ENCODE measurements at regions not wholly inside any gene's neighbourhood (a gene's known extent, or its start where the extent isn't known, plus 50 kb on each side); places are given as distances from the start of the nearest gene placed in this dataset.

DNA sequence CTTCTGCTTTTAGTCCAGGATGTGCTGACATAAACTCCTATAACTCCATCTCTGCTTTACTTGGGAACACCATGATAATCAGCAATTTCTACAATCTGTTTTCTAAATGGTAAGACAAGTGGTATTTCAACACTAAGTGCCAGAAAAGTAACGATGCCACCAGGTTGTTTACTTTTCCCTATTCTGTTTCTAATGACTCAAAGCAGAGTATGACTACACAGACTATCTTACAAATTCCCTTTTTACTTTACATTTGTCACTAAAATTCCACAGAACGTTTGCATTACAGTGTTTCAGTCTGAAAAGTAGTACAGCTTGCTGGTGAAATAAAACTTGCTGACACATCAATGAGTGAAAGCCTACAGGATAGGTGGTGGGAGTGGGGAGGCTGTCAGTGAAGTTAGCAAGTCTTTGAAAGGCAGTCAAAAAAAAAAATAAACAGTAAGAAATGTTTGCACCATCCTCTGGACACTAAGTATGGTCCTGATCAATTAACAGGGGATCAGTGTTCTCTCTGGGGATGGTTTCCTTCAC is 186.5 kb downstream of the LURAP1L start:
- WGBS (ENCODE audit: insufficient coverage): no CpG with 5 or more reads among the region's 2 CpGs
- no peaks in the 10 kb centered on the region for H3K27me3 ChIP-seq (ENCODE audit: control insufficient read depth, insufficient read depth, low read length)

DNA sequence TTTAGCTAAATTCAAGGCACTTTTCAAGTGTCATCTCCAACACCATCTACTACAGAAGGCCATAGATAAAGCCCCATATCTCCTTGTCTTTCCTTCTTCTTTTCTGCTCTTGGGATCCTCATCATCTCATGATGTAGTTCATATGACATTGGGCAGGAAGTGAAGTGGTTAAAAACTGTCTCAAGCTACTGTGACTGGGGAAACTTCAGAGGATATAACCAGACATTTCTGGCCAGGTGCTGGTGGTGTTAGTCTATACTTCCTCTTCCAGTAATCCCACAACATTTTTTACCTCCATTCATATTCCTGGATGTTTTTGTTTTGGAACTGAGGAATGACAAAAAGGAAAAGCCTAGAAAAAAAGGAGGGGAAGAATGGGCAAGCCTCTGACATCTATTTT is 188.7 kb downstream of the LURAP1L start:
- H3K4me3 ChIP-seq (ENCODE audit: low read length): no peak overlapping the region
- H3K4me1 ChIP-seq (ENCODE audit: control insufficient read depth, insufficient read depth, low read length): no peaks in the 10 kb centered on the region
- H3K36me3 ChIP-seq (ENCODE audit: control insufficient read depth, insufficient read depth, low read length): no peaks in the 10 kb centered on the region
- peaks cover under 1% of the 10 kb centered on the region for H3K9me3 ChIP-seq (replicated peaks; ENCODE audit: control insufficient read depth, low read depth, low read length)
- H3K27ac ChIP-seq (ENCODE audit: low read length): no peak overlapping the region
- H3K27me3 ChIP-seq (ENCODE audit: control insufficient read depth, insufficient read depth, low read length): no peaks in the 10 kb centered on the region
- DNase-seq: no peak

More for the DNA sequence above, 186.5 kb downstream of the LURAP1L start:
- H3K9me3 ChIP-seq (replicated peaks; ENCODE audit: control insufficient read depth, low read depth, low read length): peaks cover 7% of the 10 kb centered on the region
- no peaks in the 10 kb centered on the region for H3K36me3 ChIP-seq (ENCODE audit: control insufficient read depth, insufficient read depth, low read length)
- no peak overlapping the region for H3K4me3 ChIP-seq (ENCODE audit: low read length)
- H3K27ac ChIP-seq (ENCODE audit: low read length): no peak overlapping the region
- DNase-seq: no peak
- no peaks in the 10 kb centered on the region for H3K4me1 ChIP-seq (ENCODE audit: control insufficient read depth, insufficient read depth, low read length)

GRCh38 chr9:12964271-12964670 is 189.5 kb downstream of the LURAP1L start:
- Histone ChIP-seq H3K27me3 (ENCODE audit: control insufficient read depth, insufficient read depth, low read length) (no peaks in the 10 kb centered on the region), H3K4me3 (ENCODE audit: low read length) (no peak overlapping the region), H3K4me1 (ENCODE audit: control insufficient read depth, insufficient read depth, low read length) (no peaks in the 10 kb centered on the region), H3K9me3 (replicated peaks; ENCODE audit: control insufficient read depth, low read depth, low read length) (no peaks in the 10 kb centered on the region), H3K27ac (ENCODE audit: low read length) (no peak overlapping the region), H3K36me3 (ENCODE audit: control insufficient read depth, insufficient read depth, low read length) (no peaks in the 10 kb centered on the region)
- WGBS (ENCODE audit: insufficient coverage): 100% methylated on average over 1 of the region's 2 CpGs
- no peak for DNase-seq

DNA sequence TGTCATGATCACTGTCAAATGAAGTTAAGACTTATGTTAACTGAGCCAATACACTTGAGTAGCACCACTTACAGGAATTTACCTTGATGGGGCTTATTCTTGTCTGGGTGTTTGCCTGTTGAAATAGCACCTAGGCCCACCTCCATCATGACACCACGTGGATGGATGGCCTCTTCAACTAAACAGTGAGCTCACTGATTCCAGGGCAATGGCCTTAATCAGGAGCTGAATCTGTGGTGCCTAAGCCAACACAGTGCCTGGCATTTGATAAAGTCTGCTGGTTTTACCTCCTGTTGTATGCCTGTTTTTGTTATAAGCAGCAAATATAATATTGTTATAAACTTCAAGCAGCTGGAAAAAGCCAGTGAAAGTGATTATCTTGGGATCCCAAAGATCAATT is 190.5 kb downstream of the LURAP1L start:
- 17% methylated on average over 1 of the region's 1 CpG for WGBS (ENCODE audit: insufficient coverage)
- Histone ChIP-seq H3K36me3 (ENCODE audit: control insufficient read depth, insufficient read depth, low read length) (no peaks in the 10 kb centered on the region), H3K4me3 (ENCODE audit: low read length) (no peak overlapping the region), H3K27ac (ENCODE audit: low read length) (no peak overlapping the region), H3K27me3 (ENCODE audit: control insufficient read depth, insufficient read depth, low read length) (no peaks in the 10 kb centered on the region), H3K4me1 (ENCODE audit: control insufficient read depth, insufficient read depth, low read length) (no peaks in the 10 kb centered on the region), H3K9me3 (replicated peaks; ENCODE audit: control insufficient read depth, low read depth, low read length) (no peaks in the 10 kb centered on the region)
- DNase-seq: no peak

GRCh38 chr9:12968093-12968492 is 193.3 kb downstream of the LURAP1L start:
- DNase-seq: no peak
- H3K27me3 ChIP-seq (ENCODE audit: control insufficient read depth, insufficient read depth, low read length): no peaks in the 10 kb centered on the region

GRCh38 chr9:12972608-12973589 is 198.1 kb downstream of the LURAP1L start:
- Histone ChIP-seq H3K27me3 (ENCODE audit: control insufficient read depth, insufficient read depth, low read length) (no peaks in the 10 kb centered on the region), H3K4me1 (ENCODE audit: control insufficient read depth, insufficient read depth, low read length) (peaks cover 5% of the 10 kb centered on the region), H3K27ac (ENCODE audit: low read length) (no peak overlapping the region), H3K4me3 (ENCODE audit: low read length) (no peak overlapping the region), H3K36me3 (ENCODE audit: control insufficient read depth, insufficient read depth, low read length) (no peaks in the 10 kb centered on the region), H3K9me3 (replicated peaks; ENCODE audit: control insufficient read depth, low read depth, low read length) (no peaks in the 10 kb centered on the region)
- 89% methylated on average over 3 of the region's 8 CpGs for WGBS (ENCODE audit: insufficient coverage)
- DNase-seq: peak; percentile 40

More at GRCh38 chr9:12968093-12968492, 193.3 kb downstream of the LURAP1L start:
- no peak overlapping the region for H3K4me3 ChIP-seq (ENCODE audit: low read length)
- no peak overlapping the region for H3K27ac ChIP-seq (ENCODE audit: low read length)
- peaks cover 5% of the 10 kb centered on the region for H3K4me1 ChIP-seq (ENCODE audit: control insufficient read depth, insufficient read depth, low read length)
- 60% methylated on average over 4 of the region's 6 CpGs for WGBS (ENCODE audit: insufficient coverage)
- H3K36me3 ChIP-seq (ENCODE audit: control insufficient read depth, insufficient read depth, low read length): no peaks in the 10 kb centered on the region
- H3K9me3 ChIP-seq (replicated peaks; ENCODE audit: control insufficient read depth, low read depth, low read length): no peaks in the 10 kb centered on the region

DNA sequence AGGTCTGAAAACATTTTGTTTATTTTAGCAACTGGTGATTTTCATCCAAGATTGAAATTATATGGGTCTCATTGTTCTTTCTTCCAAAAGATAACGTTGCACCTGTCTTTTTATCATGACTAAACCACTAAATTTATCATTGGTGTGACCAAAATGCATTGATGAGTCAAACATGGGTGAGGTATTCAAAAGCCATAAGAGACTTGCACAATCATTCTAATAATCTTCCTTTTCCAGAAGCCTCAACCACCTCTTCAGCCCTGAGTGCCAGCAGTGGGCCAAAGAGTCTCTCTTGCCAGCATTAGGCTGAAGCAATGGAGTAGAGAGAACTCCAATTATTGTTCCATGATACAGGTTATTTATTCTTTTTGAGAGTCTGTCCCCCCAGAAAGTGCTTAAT is 198.9 kb downstream of the LURAP1L start:
- Histone ChIP-seq H3K4me1 (ENCODE audit: control insufficient read depth, insufficient read depth, low read length) (peaks cover 5% of the 10 kb centered on the region), H3K27ac (ENCODE audit: low read length) (no peak overlapping the region), H3K4me3 (ENCODE audit: low read length) (no peak overlapping the region), H3K27me3 (ENCODE audit: control insufficient read depth, insufficient read depth, low read length) (no peaks in the 10 kb centered on the region), H3K9me3 (replicated peaks; ENCODE audit: control insufficient read depth, low read depth, low read length) (no peaks in the 10 kb centered on the region), H3K36me3 (ENCODE audit: control insufficient read depth, insufficient read depth, low read length) (no peaks in the 10 kb centered on the region)
- WGBS (ENCODE audit: insufficient coverage): no CpG with 5 or more reads among the region's 1 CpG
- no peak for DNase-seq

DNA sequence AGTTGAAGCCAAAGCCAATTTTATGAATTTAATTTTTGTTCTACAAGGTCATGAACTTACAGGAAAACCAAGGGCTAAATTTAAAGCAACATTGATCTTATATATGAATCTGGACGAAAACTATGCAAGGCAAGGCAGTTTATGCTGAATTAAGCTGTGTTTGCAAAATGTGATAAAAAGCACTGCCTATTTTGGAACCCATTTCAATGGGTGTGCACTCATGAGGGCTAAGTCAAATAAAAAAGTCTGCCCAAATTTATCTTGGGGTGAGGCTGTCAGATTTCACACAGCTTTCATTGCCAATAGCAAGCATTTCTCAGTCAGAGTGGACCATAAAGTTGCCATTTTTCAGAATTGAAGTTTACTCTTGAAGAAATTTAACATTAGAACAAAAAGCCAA is 199.9 kb downstream of the LURAP1L start:
- Histone ChIP-seq H3K36me3 (ENCODE audit: control insufficient read depth, insufficient read depth, low read length) (no peaks in the 10 kb centered on the region), H3K4me3 (ENCODE audit: low read length) (no peak overlapping the region), H3K27me3 (ENCODE audit: control insufficient read depth, insufficient read depth, low read length) (no peaks in the 10 kb centered on the region), H3K9me3 (replicated peaks; ENCODE audit: control insufficient read depth, low read depth, low read length) (no peaks in the 10 kb centered on the region), H3K4me1 (ENCODE audit: control insufficient read depth, insufficient read depth, low read length) (peaks cover 5% of the 10 kb centered on the region), H3K27ac (ENCODE audit: low read length) (no peak overlapping the region)
- no CpG with 5 or more reads among the region's 1 CpG for WGBS (ENCODE audit: insufficient coverage)
- peak; percentile 65 for DNase-seq

DNA sequence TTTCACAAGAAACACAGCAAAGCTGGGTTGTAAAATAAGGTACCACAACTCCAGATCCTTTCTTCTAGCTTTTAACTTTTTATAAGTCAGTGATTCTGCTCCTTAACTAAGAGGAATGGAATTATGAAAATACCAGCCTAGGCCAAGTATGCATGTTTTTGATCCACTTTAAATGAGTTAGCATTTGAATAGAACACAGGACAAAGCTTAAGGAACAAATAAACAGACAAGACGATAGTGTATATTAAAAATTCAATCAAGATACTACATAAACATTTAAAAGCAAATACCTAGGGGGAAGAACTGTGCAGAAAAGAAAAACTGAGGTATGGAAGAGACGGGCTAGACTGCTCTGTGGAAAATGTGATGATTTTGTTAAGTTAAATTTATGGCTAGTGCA is 200.7 kb downstream of the LURAP1L start:
- DNase-seq: no peak
- peaks cover 5% of the 10 kb centered on the region for H3K4me1 ChIP-seq (ENCODE audit: control insufficient read depth, insufficient read depth, low read length)

DNA sequence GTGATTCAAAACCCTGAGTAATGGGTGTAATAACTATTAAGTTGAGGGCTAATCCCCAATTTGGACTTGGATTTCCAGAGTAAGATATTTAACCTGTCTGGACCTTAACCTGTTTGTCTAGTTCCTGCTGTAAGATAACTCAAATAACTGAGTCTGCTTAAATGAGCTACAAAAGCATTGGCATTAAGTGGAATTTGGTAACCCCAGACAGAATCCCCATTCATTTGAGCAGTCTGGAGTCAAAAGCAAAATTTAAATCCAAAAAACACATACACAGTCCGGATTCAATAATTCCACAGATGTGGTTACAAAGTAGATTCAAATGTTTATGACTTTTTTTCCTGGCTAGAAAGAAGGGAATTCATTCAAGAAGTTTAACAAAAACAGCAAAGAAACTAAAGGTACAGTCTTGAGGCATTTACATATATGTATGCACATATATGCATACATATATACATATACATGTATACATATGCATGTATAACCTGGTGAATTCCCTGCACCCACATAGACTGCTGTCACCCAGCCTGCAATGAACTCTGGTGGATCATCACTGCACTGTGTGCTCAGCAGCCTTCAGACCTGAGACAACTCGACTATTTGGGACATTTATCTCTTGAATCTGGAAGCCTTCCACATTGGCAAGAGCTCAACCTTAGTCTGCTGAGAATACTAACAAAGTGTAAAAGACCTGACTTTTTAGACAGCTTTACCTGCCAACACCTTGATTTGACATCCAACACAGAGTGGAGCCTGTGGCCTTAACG is 205.4 kb downstream of the LURAP1L start:
- Histone ChIP-seq H3K27ac (ENCODE audit: low read length) (peak overlapping the region; percentile 56), H3K9me3 (replicated peaks; ENCODE audit: control insufficient read depth, low read depth, low read length) (no peaks in the 10 kb centered on the region), H3K4me3 (ENCODE audit: low read length) (no peak overlapping the region), H3K27me3 (ENCODE audit: control insufficient read depth, insufficient read depth, low read length) (no peaks in the 10 kb centered on the region), H3K4me1 (ENCODE audit: control insufficient read depth, insufficient read depth, low read length) (no peaks in the 10 kb centered on the region), H3K36me3 (ENCODE audit: control insufficient read depth, insufficient read depth, low read length) (no peaks in the 10 kb centered on the region)
- 0% methylated on average over 1 of the region's 3 CpGs for WGBS (ENCODE audit: insufficient coverage)
- peak; percentile 88 for DNase-seq

More for the DNA sequence above, 200.7 kb downstream of the LURAP1L start:
- Histone ChIP-seq H3K9me3 (replicated peaks; ENCODE audit: control insufficient read depth, low read depth, low read length) (no peaks in the 10 kb centered on the region), H3K27ac (ENCODE audit: low read length) (no peak overlapping the region), H3K27me3 (ENCODE audit: control insufficient read depth, insufficient read depth, low read length) (no peaks in the 10 kb centered on the region), H3K4me3 (ENCODE audit: low read length) (no peak overlapping the region), H3K36me3 (ENCODE audit: control insufficient read depth, insufficient read depth, low read length) (no peaks in the 10 kb centered on the region)
- WGBS (ENCODE audit: insufficient coverage): no CpG with 5 or more reads among the region's 2 CpGs
